Right forelimb (tissue), 1 donor: ENCODE measurements at regions not wholly inside any gene's neighbourhood (a gene's known extent, or its start where the extent isn't known, plus 50 kb on each side); places are given as distances from the start of the nearest gene placed in this dataset.

ENCODE experiments used
- DNase-seq: peaks from one replicate; pipeline ENCODE4 v3.0.0-alpha.2; 2018

DNA sequence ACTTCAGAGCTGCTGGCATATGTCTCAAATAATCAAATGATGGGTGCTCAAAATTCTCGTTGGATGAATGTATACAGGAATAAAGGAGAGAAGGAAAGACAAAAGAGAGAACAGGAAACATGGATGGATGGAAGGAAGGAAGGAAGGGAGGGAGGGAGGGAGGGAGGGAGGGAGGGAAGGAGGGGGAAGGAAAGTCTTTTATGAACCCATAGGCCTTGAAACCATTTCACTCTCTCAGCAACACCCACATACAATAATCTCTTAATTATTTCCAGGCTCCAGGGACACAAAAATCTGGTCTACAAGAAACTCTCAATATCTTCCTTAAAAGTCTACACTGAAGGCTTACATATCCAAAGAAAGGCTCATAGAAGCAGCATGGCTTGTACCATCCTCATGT, 363.4 kb upstream of the TMPO start:
- no peak for DNase-seq

DNA sequence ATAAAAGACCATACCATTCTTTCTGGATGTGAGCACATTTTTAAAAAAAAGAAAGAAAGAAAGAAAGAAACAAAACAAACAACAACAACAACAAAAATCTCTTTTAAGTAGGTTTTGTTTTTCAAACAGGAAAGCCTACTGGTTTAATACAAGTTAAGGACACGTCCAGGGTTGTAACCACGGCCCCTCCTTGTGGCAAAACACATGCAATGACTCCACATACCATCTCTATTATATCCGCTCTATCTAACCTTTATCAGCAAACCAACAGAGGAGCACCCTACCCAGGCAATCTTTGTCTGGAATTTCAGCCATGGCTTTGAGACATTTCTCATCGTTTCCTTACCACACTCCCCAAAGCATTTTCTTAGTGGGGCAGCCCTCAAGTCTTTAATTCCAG, 360.5 kb upstream of the TMPO start:
- DNase-seq: no peak

DNA sequence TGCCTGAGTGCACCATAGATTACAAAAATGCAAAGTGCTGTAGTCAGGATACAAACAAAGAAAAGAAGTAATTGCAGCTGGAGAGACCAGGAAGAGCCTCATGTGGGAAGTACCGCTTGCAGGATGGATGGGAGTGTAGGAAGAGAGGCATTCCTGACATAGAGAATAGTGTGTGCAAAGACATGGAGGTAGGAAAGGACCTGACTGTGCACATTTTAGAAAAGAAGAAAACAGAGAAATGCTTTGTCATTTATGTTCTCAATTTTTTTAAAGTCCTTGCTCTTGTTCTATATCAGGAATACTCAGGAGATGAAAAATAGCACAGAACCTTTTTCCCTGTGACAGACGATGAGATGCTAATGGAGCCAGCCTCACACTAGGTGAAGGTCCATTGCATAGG, 358.7 kb upstream of the TMPO start:
- no peak for DNase-seq

DNA sequence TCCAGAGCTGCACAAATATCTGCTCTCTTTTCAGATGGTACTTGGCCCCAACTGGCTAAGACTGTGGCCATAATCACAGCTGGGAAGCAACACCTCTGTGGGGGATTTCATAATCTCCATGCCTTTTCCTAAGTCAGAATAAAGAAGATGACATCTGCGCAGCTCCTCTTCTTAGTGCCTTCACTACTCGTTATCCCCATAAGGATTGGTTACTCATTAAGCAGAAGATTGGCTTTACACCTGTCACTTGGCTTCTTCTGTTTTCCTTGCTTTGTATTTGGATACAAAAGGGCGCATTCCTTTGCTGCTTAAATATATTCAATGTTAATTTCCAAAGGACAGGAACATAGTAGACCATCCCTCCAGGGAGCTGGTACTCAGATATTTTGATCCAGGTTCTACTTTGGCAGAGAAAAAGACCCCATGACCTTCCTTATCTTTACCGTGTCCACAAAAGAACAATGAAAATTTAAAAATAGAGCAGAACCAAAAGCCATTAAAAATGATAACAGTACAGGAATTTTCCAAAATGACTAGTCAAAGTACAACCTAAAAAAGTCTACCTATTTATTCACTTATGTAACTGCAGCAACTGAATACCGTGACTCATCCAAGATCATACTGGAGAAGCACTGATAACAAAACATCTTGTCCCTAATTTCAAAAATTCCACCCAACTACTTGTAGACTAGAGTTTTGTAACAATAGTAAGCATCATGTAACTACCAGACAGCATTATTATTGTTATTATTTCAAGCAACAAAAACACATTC, 352.3 kb upstream of the TMPO start:
- DNase-seq: no peak

DNA sequence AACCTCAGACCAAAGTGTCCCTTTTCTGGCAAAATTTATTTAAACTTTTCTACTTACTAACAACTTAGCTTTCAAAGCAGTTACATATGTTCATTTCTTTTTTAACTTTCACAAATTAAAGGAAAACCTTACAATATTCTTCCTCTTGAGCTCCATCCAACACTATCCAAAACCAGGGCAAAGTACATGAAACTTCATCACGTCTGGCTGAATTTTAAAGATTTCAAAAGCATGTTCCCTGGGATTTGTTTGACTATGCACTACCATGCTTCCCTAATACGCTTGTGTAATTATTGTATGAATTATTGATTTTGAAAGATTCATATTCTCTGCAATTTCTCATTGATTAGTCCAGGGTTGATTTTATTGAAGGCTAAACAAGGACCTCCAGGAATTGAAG, 343.1 kb upstream of the TMPO start:
- DNase-seq: no peak

DNA sequence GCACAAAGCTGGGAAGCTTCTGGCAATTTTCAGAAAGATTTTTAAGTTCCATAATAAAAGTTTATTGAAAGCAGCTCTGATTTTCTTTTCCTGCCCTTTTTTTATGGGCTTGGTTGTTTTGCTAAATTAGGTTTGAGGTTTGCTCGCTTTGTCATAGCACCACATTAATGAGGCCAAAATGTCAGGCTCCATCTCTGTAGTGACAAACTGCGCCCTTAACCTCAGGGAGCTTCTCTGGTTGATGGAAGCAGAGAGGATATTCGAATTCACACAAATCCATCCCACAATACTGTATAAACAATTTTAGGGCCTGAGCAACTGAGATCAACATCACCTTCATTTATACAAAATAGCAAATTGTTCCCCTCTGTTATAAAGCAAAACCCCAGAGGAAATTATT, 342.6 kb upstream of the TMPO start:
- DNase-seq: no peak

DNA sequence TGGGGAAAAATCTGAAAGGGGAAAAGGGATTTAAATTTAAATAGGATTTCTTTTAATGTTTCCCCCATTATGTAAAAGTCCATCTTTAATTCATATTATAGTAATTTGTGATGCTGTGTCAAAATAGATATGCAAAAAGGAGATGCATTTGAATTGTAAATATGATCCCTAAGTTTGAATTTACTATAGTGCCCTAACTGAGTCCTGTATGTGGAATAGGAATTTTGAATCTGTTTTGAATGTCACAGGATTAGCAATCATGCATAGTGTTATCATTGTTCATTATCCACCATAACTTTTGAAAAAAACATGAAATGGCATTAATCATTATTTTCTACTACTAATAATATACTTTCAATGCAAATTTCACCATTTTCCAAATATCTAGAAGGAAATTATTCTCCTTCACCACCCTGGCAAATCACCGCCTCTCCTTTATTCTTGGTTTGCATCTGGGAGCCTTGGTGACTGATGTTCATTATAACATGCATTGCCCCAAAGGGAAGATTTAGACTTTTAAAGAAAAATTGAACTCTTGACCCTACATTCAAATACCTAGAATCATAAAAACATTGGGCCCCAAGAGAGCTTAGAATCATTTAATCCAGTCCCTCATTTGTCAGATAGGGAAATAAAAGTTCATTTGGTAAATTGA, 341.5 kb upstream of the TMPO start:
- no peak for DNase-seq

DNA sequence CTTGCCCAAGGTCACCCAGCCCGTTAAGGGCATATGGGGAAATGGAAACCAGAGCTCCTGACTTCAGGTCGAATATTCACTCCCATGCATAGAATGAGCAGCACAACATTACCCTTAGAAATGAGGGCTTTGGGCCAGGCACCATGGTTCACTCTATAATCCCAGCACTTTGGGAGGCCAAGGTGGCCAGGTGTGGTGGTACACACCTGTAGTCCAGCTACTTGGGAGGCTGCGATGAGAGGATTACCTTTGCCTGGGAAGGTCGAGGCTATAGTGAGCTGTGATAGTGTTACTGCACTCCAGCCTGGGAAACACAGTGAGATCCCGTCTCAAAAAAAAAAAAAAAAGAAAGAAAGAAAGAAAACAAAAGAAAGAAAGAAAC, 341.0 kb upstream of the TMPO start:
- DNase-seq: no peak

DNA sequence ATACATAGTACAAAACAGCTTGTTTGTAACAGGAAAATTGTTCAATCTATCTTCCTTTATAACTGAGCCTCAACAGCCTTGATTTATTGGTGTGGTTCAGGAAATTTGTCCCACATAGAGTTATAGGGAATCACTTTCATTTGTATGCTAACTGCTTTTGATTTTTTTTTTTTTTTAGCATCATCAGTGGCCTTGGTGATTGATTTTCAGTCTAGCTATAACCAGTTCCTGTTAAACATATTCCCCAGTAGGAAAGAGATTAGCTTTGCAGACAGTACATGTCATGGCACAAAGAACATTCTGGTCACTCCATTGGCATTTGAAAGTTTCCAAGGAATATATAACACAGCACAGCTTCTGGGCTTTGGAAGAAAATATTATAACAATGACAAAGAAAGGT, 337.3 kb upstream of the TMPO start:
- no peak for DNase-seq

DNA sequence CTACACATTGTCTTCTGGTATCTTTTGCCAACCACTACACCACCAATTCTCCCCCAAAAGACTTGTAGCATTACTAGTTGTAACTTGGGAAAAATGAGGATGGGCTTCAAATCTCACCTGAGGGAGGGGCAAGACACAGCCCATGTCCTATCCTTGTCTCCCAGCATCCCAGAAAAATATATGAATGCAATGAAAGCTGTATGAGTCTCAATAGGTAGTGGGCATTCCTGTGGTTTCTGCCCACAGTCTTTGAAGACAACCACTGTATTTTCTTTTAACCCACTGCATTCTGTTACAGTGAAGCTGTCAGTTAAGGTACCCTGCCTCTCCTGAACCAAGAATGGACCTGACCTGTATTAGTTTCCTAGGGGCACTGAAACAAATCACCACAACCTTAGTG, 336.2 kb upstream of the TMPO start:
- no peak for DNase-seq

DNA sequence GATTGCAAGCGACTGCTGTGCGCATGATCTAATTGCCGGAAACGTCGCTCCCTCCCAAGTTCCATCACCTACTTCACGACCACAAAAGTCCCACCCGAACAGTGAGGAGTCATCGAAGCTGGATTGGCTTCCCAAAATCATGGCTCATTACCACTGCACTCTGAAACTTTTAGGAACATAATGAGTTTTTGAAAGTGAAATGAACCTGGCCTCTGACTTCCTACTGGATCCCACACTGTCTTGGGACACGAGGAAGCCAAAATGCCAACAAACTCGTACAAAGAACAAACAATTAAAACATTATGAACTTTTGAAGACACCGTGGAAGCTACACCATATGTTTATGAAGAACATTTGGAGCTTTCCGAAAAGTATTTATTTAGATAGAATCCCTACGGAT, 334.8 kb upstream of the TMPO start:
- DNase-seq: no peak

DNA sequence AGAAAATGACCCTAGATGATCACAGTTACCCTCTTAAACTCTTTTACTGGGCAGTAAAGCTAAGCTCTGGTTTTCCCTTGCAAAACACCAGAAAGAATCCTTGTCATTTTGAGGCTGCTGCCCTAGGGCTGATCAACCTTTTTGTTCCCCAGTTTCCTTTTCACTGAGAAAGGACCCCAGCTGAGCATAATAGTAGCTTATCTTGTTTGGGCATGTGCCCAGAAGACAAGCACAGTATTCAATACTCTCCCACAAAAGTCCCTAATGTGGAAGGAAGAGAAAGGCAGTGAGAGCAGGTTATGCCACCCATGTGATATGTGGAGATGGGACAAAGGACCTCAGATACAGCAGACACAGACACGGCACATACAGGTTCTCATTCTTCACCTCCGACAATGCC, 332.6 kb upstream of the TMPO start:
- DNase-seq: no peak

DNA sequence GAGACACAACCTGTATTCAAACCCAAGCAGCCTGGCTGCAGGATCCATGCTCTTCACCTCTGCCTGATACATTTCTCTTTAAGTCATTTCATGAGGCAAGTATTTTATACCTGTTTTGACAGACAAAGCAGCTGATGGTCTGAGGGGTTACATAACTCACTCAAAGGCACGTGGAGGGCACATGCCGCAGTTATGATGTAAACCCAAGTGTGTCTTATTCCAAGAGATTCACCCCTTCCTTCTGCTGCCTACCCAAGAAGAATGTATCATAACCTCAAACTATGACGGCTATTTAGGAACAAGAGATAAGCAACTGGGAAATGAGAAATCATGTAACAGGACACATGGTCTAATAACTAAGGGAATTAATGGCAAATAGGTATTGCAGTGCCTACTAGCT, 329.8 kb upstream of the TMPO start:
- no peak for DNase-seq

DNA sequence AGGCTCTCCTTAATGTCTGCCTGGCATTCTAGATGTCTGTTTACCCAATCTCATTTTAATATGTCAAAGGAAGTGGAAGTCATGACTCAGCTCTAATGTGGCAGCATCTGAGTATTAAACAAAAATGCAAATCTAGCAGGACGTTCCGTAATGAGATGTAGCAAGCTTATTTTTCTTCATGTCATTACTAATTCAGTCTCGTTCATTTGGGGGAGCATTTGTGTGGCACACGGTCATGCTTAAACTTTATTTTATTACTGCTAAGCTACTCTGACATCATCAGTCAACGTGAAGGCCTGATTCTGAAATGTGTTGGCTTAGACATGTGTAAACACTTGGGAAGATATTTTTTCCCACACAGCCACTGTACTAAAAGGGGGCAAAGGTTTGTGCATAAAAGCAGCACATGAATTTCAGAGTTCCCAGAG, 326.7 kb upstream of the TMPO start:
- no peak for DNase-seq

DNA sequence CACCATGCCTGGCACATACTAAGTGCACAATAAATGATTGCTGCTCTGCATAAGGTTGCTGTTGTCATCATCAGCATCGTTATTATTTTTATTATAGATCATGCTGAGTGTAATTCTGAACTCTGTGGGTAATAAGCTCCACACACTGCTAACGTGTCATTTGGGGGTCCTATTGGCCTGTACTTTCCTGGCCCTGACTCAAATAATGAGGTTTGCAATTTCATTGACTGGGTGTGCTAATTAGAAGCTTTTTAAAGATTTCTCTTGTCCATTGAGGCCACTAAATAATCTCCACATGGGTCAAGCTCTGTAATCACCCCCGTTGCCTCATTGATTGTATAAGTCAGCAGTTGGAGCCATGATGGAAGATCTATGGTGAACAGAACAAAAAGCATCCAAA, 320.8 kb upstream of the TMPO start:
- DNase-seq: no peak

DNA sequence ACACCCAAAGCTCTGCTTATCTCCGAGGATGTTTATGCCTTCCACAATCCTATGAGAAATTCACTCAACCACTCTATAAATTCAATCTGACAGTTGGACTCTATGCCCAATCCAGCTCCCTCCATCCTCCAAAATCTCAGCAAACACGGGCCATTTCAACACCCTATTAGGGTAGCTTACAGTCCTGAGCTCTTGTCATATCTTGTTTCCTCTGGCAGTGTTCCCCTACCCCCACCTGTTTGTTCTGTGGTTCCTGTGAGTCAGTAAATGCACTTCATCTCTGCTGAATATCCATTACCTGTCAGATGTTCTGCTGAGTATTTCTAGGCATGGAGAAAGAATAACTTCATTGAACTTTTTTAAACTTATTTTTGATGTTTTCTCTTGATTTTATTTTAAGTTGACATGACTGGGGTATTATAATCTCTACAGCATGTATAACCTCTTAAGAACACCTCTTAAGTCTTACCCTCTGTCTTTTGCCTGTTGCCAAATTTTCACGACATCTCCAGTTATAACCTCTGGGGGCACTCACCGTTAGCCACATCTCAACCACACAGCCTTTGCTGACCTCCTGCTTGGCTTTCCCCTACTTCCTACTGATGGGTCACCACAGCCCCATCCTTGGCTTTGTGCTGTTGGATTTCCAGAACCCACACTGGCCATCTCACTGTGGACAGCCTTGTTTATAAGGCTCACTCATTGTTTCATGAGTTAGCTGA, 317.0 kb upstream of the TMPO start:
- DNase-seq: no peak

DNA sequence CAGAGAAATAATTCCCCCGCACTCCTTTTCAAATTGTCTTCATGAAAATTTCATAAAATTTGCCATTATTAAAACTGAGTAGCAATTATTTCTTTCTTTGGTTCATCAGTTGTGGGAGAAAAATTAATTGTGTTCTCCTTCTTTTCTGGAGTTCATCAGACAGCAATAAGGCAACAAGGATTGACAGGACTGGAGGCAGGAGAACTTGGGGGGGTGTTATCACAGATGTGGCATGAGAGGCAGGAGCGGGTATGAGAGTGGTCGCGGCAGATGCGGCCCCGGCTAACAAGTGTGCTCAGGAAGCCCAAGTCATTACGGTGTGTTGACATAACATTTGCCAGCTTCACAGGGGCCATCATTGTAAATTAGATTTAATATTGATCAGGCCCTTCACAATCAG, 306.6 kb upstream of the TMPO start:
- no peak for DNase-seq

DNA sequence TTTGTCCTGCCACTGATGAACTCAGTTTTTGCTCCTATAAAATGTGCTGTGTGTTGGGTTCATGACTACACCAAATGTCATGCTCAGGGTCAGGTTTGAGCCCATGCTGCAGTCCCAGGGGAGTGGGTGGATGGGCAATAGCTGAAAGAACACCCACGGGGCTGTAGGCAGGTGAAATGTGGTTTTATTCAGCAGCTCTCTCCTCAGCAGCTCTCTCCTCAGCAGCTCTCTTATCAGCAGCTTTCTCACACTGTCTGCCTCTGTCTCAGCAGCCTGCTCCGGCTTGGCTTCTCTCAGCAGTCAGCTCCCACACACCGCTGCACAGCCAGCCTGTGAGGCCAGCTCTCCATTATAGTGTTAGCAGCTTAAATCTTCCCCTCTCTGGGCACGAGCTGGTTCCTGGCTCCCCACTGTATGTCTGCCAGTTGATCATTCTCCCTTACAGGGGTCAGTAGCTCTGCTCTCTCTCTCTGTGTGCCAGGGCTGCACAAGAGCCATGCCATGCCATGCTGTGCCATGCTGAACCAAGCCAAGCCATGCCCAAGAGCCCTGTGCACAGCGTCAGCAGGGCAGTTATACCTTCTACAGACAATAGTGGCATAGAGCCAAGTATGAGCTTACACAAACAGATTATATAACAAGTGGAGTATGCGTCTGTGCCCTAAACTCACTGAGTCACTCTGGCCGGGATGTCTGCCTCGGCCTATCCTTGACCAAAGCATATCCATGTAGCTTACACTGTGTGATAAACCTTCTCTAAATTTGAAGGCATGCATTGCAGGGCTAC, 303.3 kb upstream of the TMPO start:
- no peak for DNase-seq

DNA sequence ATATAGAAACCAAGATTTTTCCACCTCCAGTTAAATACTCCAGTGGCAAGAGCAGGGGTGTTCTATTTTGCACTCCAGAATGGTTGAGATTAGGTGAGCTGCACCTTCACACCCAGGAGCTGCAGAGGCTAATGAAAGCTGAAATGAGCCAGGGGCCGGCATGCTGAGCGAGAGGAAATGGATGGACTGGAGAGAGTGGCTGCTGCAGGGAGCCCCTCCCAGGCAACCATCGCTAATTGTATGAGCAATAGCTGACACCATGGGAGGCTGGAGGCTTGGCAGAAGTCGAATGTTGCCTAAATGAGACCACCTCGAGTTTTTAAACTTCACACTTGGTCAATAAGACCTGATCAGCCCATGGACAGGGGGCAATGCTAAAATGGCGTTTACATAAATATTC, 301.8 kb upstream of the TMPO start:
- no peak for DNase-seq

DNA sequence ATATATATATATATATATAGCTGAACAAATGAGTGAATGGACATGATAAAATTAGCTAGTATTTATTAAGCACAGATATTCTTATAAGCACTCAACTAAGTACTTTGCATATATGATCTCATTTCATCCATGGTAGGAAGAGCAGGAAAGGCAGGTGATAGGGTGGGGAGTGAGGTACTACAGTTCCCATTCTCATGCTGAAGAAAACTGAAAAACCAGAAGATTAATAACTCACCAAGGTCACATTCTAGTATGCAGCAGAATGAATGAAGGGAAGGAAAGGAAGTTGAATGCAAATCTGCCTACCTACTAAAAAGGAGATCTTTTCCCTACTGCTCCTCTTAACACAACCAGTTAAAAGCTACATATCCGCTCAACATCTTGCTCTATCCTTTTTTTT, 298.1 kb upstream of the TMPO start:
- no peak for DNase-seq

DNA sequence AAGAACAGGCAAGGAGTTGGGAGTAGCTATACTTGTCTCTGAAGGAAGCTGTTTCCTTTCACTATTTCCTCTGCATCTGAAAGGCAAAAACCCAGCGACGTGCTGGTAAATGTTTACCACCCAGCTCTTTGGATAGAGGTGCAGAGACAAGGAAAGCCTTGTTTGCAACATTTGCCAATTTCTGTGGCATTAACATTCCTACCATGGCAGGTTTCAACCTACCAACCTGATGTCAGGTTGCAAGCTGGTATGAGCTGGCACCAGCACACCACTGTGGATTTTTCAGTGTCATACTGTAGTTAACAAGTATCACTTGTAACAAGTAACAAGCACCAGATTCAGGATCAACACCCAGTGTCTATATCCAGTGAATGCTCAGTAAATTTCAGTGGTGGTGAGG, 294.8 kb upstream of the TMPO start:
- DNase-seq: no peak

DNA sequence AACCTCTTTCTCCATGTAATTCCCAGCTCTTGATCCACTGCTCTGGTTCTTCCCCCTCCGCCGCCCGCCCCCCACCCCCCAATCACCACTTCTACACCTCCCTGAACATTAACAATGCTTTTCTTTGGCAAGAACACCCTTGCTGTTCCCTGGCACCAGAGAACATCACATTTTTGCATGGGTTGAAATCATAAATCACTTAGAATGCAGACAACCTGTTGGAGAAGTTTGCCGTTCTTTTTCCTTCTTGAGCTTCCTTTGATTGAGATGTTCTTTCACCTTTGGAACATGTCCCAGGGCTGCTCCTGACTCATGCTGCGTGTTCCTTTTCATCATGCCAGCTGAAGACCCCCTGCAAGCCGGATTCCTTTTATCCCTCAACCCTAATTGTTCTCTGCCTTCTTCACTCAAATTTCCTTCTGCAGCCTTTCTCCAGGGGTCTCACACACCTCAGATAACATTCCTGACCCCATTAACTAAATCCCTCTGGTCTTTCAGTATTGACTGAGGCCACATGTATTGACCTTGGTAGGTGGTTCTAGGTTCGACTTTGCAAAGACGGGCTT, 294.1 kb upstream of the TMPO start:
- no peak for DNase-seq

DNA sequence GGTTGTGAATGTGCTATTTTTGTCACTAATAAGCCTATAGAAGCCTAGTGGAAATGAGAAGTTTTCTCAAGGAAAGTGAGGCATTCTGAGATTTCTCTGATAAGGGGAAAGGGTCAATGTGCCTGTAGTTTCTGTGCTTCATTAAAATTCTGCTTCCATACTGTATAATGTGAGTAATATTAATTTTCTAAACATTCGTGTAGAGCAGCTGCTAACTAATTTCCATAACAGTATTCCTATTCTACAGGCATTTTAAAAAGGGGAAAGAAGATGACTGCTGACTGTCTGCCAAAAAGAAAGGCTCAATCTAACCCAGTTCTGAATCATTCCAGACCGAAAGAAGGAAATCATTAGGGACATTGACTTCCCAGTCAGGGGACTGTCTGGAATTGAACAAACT, 293.3 kb upstream of the TMPO start:
- no peak for DNase-seq
